ENCODE measurements at regions not wholly inside any gene's neighbourhood (a gene's known extent, or its start where the extent isn't known, plus 50 kb on each side); places are given as distances from the start of the nearest gene placed in this dataset.

DNA sequence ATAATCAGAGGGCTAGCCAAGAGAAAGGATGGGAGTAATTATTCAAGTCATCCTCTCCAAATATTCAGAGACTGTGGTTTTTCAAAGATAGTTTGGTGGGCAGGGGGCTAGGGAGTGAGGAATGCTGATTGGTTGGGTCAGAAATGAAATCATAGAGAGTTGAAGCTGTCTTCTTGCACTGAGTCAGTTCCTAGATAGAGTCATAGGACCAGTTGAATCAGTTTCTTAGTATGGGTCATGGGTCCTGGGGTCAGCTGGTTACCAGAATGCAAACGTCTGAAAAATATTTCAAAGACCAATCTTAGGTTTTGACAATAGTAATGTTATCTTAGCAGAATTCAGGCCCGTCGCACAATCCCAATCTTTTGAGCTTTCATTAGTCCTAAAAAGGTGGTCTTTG is 171.4 kb upstream of the SPATS2L start:
- no peak overlapping the region for H3K4me3 ChIP-seq (ENCODE audit: low read depth, low read length)
- no peak for TF ChIP-seq CTCF (conservative IDR thresholded peaks at IDR 0.05; ENCODE audit: low read depth, low read length)

DNA sequence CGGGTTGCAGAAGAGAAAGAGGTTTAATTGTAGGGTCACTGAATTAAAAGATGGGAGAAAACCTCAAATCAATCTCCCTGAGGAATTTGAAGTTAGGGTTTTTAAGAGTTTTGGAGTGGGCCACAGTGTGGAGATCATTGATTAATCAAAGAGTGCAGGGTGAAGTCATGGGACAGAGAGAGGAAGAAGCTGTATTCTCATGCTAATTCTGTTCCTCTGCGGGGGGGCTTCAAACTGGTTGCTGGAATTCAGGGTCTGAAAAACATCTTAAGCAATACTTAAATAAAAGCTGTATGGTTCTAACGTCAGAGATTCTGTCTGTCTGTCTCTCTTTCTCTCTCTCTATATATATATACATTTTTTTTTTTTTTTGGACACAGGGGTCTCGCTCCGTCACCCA is 169.8 kb upstream of the SPATS2L start:
- no peak overlapping the region for H3K4me3 ChIP-seq (ENCODE audit: low read depth, low read length)
- TF ChIP-seq CTCF (conservative IDR thresholded peaks at IDR 0.05; ENCODE audit: low read depth, low read length) = no peak
- DNase-seq (ENCODE audit: low read depth) = no peak

More for the DNA sequence above, 171.4 kb upstream of the SPATS2L start:
- DNase-seq (ENCODE audit: low read depth) = no peak

- H3K4me3 ChIP-seq (ENCODE audit: low read depth, low read length) = no peak overlapping the region
- no peak for TF ChIP-seq CTCF (conservative IDR thresholded peaks at IDR 0.05; ENCODE audit: low read depth, low read length)
- no peak for DNase-seq (ENCODE audit: low read depth)
Observed at GRCh38 chr2:200137271-200137670, 169.2 kb upstream of the SPATS2L start.

DNA sequence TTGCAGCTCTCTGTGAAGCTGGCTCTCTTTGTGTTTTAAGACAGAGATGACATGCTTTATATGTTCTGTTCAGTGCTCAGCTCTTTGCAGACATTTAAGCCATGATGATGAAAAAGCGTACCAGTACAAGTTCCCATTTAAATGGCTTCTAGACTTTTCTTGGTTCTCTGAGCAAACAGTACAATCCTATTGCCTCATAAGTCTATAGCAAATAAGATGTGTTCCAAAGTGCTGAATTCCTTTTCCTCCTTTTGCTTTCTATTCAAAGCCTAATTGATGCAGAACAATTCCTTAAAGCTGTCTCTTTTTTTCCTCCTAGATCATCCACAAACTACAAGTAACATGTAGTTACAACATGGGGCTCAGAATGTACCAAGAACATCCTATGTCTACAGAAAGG is 168.8 kb upstream of the SPATS2L start:
- TF ChIP-seq CTCF (conservative IDR thresholded peaks at IDR 0.05; ENCODE audit: low read depth, low read length) = no peak
- no peak overlapping the region for H3K4me3 ChIP-seq (ENCODE audit: low read depth, low read length)

DNA sequence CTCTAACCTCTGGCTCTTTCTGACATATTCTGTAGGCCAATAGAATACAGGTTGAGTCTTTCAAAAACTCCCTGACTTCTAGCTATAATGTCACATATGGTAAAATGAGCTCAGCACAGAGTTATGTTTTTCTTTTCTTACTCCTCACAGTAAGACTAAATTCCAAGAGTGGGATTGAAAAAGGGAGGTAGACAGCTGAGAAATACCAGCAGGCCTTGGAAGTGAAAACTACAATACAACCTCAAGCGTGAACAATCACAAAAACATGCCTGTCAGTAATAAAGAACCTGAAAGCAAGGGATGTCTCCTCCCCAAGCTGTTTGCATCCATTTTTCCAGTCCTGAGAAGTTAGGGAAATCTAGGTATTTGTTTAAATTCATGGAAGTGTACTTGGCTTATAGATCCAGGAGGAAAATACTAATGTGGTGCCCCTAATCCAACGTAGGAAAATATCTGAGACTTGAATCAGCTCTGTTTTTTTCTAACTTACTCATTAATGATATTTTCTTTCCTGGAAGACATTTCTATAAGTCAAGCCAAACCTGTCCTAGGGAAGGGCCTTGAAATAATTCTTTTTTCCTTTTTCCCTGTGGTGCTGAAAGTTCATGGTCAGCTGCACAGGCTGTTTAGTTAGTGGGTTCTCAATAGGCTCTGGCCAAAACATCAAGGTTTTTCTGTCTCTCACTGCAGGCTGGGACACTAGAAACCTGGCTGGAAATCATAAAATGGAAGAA is 167.9 kb upstream of the SPATS2L start:
- DNase-seq (ENCODE audit: low read depth) = peak; percentile 73
- no peak for TF ChIP-seq CTCF (conservative IDR thresholded peaks at IDR 0.05; ENCODE audit: low read depth, low read length)
- H3K4me3 ChIP-seq (ENCODE audit: low read depth, low read length) = no peak overlapping the region

More for the DNA sequence above, 168.8 kb upstream of the SPATS2L start:
- DNase-seq (ENCODE audit: low read depth) = no peak

DNA sequence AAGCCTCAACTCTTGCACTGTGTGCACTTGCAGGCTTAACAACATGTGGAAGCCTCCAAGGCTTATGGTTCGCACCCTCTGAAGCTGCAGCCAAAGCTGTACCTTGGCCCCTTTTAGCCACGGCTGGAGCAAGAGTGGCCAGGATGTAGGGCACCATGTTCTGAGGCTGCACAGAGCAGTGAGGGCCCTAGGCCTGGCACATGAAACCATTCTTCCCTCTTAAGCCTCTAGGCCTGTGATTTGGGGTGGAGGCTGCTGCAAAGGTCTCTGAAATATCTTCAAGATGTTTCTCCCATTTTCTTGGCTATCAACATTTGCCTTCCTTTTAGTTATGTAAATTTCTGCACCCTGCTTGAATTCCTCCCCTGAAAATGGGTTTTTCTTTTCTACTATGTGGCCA is 161.9 kb upstream of the SPATS2L start:
- TF ChIP-seq CTCF (conservative IDR thresholded peaks at IDR 0.05; ENCODE audit: low read depth, low read length) = no peak
- H3K4me3 ChIP-seq (ENCODE audit: low read depth, low read length) = no peak overlapping the region
- DNase-seq (ENCODE audit: low read depth) = no peak

- no peak for DNase-seq (ENCODE audit: low read depth)
- TF ChIP-seq CTCF (conservative IDR thresholded peaks at IDR 0.05; ENCODE audit: low read depth, low read length) = no peak
- no peak overlapping the region for H3K4me3 ChIP-seq (ENCODE audit: low read depth, low read length)
Observed at GRCh38 chr2:200146501-200146900, 160.0 kb upstream of the SPATS2L start.

All from choroid plexus epithelial cell (primary cell).